Heart left ventricle (tissue), 16 donors: ENCODE measurements at regions not wholly inside any gene's neighbourhood (a gene's known extent, or its start where the extent isn't known, plus 50 kb on each side); places are given as distances from the start of the nearest gene placed in this dataset.
A peak's percentile ranks its signal among the peaks of the same experiment; 100 is the strongest.

ENCODE experiments used
- ATAC-seq, 4 donors: fragments of 200-7000 bp; cut with Tn5 transposase; one replicate each; pipeline ENCODE4 v1.9.1; 2020 to 2022; ENCODE audit warnings: moderate library complexity in 4 of 4, mild to moderate bottlenecking in 3 of 4, moderate number of reproducible peaks in 1 of 4
- DNase-seq, 5 donors: peaks; one replicate each; pipeline ENCODE4 v3.0.0-alpha.2; 2020
- H3K27ac ChIP-seq, 12 donors: fragments of 200-600 bp; sonication (generic) in 4 of 12; one replicate each; pipeline versions ENCODE4 v1.5.0 to v1.8.0; 2016 to 2022; ENCODE audit warnings: mild to moderate bottlenecking in 2 of 12
- H3K27me3 ChIP-seq, 9 donors: fragments of 200-600 bp; sonication (generic) in 2 of 9; one replicate each; pipeline versions ENCODE4 v1.5.1 to v1.8.0; 2016 to 2022; ENCODE audit warnings: mild to moderate bottlenecking in 3 of 9
- H3K36me3 ChIP-seq, 9 donors: fragments of 200-600 bp; sonication (generic) in 2 of 9; one replicate each; pipeline versions ENCODE4 v1.5.0 to v1.8.0; 2018 to 2022; ENCODE audit warnings: mild to moderate bottlenecking in 2 of 9
- H3K4me1 ChIP-seq, 12 donors: fragments of 200-600 bp; sonication (generic) in 4 of 12; one replicate each; pipeline versions ENCODE4 v1.5.0 to v1.8.0; 2016 to 2022; ENCODE audit warnings: mild to moderate bottlenecking in 3 of 12
- H3K4me3 ChIP-seq, 12 donors: fragments of 200-600 bp; sonication (generic) in 4 of 12; one replicate each; pipeline versions ENCODE4 v1.5.0 to v1.8.0; 2017 to 2022; ENCODE audit warnings: mild to moderate bottlenecking in 9 of 12, moderate library complexity in 4 of 12
- H3K9me3 ChIP-seq, 12 donors: fragments of 200-600 bp; sonication (generic) in 4 of 12; one replicate each; pipeline versions ENCODE4 v1.5.0 to v1.8.0; 2016 to 2022; ENCODE audit warnings: mild to moderate bottlenecking in 1 of 12
- CTCF ChIP-seq, 12 donors: fragments of 200-600 bp; sonication (generic) in 4 of 12; IDR thresholded peaks; one replicate each; pipeline versions ENCODE4 v1.5.0 to v1.8.0; 2018 to 2022; ENCODE audit warnings: antibody characterized with exemption in 12 of 12, mild to moderate bottlenecking in 5 of 12
- POLR2A ChIP-seq, 2 donors: fragments of 450-650 bp; IDR thresholded peaks; one replicate each; pipeline ENCODE4 v1.6.1; 2017; ENCODE audit warnings: antibody characterized with exemption in 2 of 2, mild to moderate bottlenecking in 2 of 2, moderate library complexity in 2 of 2
- WGBS, 4 donors: extraction: QIAGEN DNeasy Blood & Tissue Kit in 2 of 4; methylation state at CpG; one replicate each; pipeline versions ENCODE4 v1.1.5 to v1.1.7; 2013 to 2018; 5-methylcytosine and 5-hydroxymethylcytosine counted together
- intact Hi-C, 10 donors: fragments of 100-400 bp; cut with DNase I; formaldehyde crosslinking; loops; one replicate each; pipeline versions ENCODE4 v1.11.1 to v1.14.2; 2022
- donor health status: ischemic (EF 13 %, LVEDD 7.1; RV severe dilation, severe dysfunction).
- donor health status: healthy with polysubstance abuse.
- donor health status: DM: no; HTN: yes; CAD: no.
- donor health status: DM: no; HTN: no; CAD: no.
- donor health status: ischemic (EF 25% LVEDD 6.9; RV normal size, moderate dysfunction).
- donor health status: ischemic (EF 25% LVEDD 5.7; RV mildly dilated, moderate dysfunction).
- donor health status: healthy.
- donor health status: DM: yes; HTN: yes; CAD: no.
- donor health status: ischemic (EF 35%, LVEDD 5.7; RV mildly dilated, moderate dysfunction).
- donor health status: nonischemic (EF 11% LVEDD 7.7; RV severe dilation, severe dysfunction).
- donor health status: DM: yes; HTN: yes; CAD: no.
- donor health status: PGD.
- donor health status: ischemic (EF 29% LVEDD 5.4; RV normal size, mild dysfunction).
- donor health status: nonischemic (EF 23%, LVEDD 6.1; RV moderate dilation, normal function).

DNA sequence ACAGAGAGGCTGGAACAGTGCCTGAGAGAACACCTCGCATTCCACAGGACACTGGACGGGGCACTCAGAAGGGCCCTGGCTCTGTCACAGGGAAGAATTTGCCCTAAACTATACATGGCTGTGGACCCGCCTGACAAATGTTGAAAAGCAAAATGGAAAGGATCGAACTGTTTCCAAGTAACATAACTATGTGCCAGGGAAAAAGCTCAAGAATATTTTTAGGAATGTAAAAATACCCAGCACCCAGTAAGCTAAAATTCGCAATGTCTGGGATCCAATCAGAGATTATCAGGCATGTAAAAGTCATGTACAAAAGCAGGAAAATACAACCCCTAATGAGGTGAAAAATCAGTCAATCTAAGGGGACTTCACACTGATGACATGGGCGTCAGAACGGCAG lies 215.9 kb downstream of the TTLL2 start:
- TF ChIP-seq CTCF (IDR thresholded peaks at IDR 0.05) (no peak), POLR2A (IDR thresholded peaks at IDR 0.05) (no peak)
- no peak overlapping the region for H3K4me3 ChIP-seq

DNA sequence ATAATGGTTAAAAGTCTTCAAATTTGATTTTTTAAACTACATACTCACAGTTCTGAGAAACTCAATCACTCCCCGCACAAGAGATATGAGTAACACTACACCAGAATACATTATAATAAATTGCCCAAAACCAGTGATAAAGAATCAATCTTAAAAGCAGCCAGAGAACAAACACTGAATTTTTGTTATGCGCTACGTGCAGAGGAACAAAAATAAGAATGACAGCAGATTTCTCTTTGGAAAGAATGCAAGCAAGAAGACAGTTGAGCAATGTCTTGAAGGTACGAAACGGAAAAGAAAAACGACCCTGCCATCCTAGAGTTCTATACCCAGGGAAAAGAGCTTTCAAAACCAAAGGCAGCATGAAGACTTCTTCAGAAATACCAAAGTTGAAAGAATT lies 216.7 kb downstream of the TTLL2 start:
- WGBS, 4 donors: 96% methylated on average over 6 of the region's 6 CpGs
- Histone ChIP-seq H3K4me1 (peaks cover 0 to 18% (median 12%) of the 10 kb centered on the region in 12 donors), H3K9me3 (peaks cover 0 to 10% (median 0%) of the 10 kb centered on the region in 12 donors), H3K4me3 (no peak overlapping the region), H3K27me3 (no peaks in the 10 kb centered on the region), H3K27ac (no peak overlapping the region), H3K36me3 (no peaks in the 10 kb centered on the region)
- intact Hi-C loops: no loop called here
- ATAC-seq (no peak), DNase-seq (no peak)
- no peak for TF ChIP-seq POLR2A (IDR thresholded peaks at IDR 0.05)

More for the DNA sequence above, 215.9 kb downstream of the TTLL2 start:
- WGBS, 4 donors: 88 to 97% (median 92%) methylated on average over 7 of the region's 7 CpGs
- no peaks in the 10 kb centered on the region for H3K27me3 ChIP-seq
- no peak for DNase-seq
- intact Hi-C loops: no loop called here
- no peaks in the 10 kb centered on the region for H3K36me3 ChIP-seq
- ATAC-seq: no peak
- no peak overlapping the region for H3K27ac ChIP-seq
- H3K9me3 ChIP-seq: peaks cover 0 to 7% (median 0%) of the 10 kb centered on the region in 12 donors
- peaks cover 0 to 22% (median 12%) of the 10 kb centered on the region in 12 donors for H3K4me1 ChIP-seq

- intact Hi-C loops: no loop called here
- WGBS, 4 donors: 34 to 55% (median 42%) methylated on average over 16 of the region's 16 CpGs
- ATAC-seq: peak; percentile 45 to 92 (median 82)
- H3K4me3 ChIP-seq: no peak overlapping the region
- H3K36me3 ChIP-seq: no peaks in the 10 kb centered on the region
- peak overlapping the region; percentile 5 to 77 (median 52) for H3K27ac ChIP-seq
- DNase-seq: peak in 4 of 5 donors; percentile 61 to 78 (median 69)
- H3K27me3 ChIP-seq: no peaks in the 10 kb centered on the region
- TF ChIP-seq POLR2A (IDR thresholded peaks at IDR 0.05): no peak
- no peak for TF ChIP-seq CTCF (IDR thresholded peaks at IDR 0.05)
- peaks cover 0 to 11% (median 0%) of the 10 kb centered on the region in 12 donors for H3K9me3 ChIP-seq
- H3K4me1 ChIP-seq: peaks cover 0 to 25% (median 12%) of the 10 kb centered on the region in 12 donors
Measured at GRCh38 chr6:167543602-167544497, 219.0 kb downstream of the TTLL2 start.

GRCh38 chr6:167546611-167547327 lies 221.9 kb downstream of the TTLL2 start:
- no peak for ATAC-seq
- no peak for DNase-seq
- H3K27ac ChIP-seq: peak overlapping the region in 6 of 12 donors; percentile 2 to 65 (median 44)

More at GRCh38 chr6:167546611-167547327, 221.9 kb downstream of the TTLL2 start:
- WGBS, 4 donors: 95 to 96% (median 96%) methylated on average over 32 of the region's 32 CpGs
- intact Hi-C loops: loop anchor here in 1 of 10 donors (5.0 kb wide), 1 partner anchor 54 kb away; no protein-coding TSS in a partner anchor
- Histone ChIP-seq H3K9me3 (peaks cover 0 to 4% (median 0%) of the 10 kb centered on the region in 12 donors), H3K27me3 (no peaks in the 10 kb centered on the region), H3K4me3 (no peak overlapping the region), H3K4me1 (peaks cover 9 to 44% (median 27%) of the 10 kb centered on the region in 12 donors), H3K36me3 (no peaks in the 10 kb centered on the region)
- no peak for TF ChIP-seq POLR2A (IDR thresholded peaks at IDR 0.05)
- TF ChIP-seq CTCF (IDR thresholded peaks at IDR 0.05): no peak
